Activated CD8-positive, alpha-beta T cell treated with anti-CD3 and anti-CD28 coated beads for 36 hours (primary cell): ENCODE measurements at regions not wholly inside any gene's neighbourhood (a gene's known extent, or its start where the extent isn't known, plus 50 kb on each side); places are given as distances from the start of the nearest gene placed in this dataset.

Source experiments
- ATAC-seq: fragments of 200-7000 bp; cut with Tn5 transposase; one replicate; pipeline ENCODE4 v1.10.0; 2021; ENCODE audit warnings: mild to moderate bottlenecking, moderate library complexity
- CTCF ChIA-PET: fragments of 350-600 bp; sonication (Branson Sonifier 250); formaldehyde crosslinking; loops from one replicate; lab custom pipeline; 2021; ENCODE audit warnings: antibody characterized with exemption; lab: Charles Lee
- POLR2A ChIA-PET: fragments of 350-600 bp; sonication (Branson Sonifier 250); formaldehyde crosslinking; loops from one replicate; lab custom pipeline; 2021; ENCODE audit warnings: antibody characterized with exemption; lab: Charles Lee
- DNase-seq: peaks from one replicate; pipeline ENCODE4 v3.0.0-alpha.2; 2020
- H3K27ac Mint-ChIP-seq: one replicate; pipeline ENCODE4 v1.8.0; 2021; ENCODE audit warnings: mild to moderate bottlenecking, mixed read lengths
- H3K27me3 Mint-ChIP-seq: one replicate; pipeline ENCODE4 v1.8.0; 2021; ENCODE audit warnings: mixed read lengths
- H3K36me3 Mint-ChIP-seq: one replicate; pipeline ENCODE4 v1.8.0; 2021; ENCODE audit warnings: low read depth, mixed read lengths
- H3K4me1 Mint-ChIP-seq: one replicate; pipeline ENCODE4 v1.8.0; 2021; ENCODE audit warnings: low read depth, mixed read lengths
- H3K4me3 Mint-ChIP-seq: one replicate; pipeline ENCODE4 v1.8.0; 2021; ENCODE audit warnings: mild to moderate bottlenecking, moderate library complexity, mixed read lengths
- H3K9me3 Mint-ChIP-seq: one replicate; pipeline ENCODE4 v1.8.0; 2021; ENCODE audit warnings: mixed read lengths
- CTCF ChIP-seq: fragments of 200-600 bp; IDR thresholded peaks from one replicate; pipeline ENCODE4 v1.8.0; 2022; ENCODE audit warnings: antibody characterized with exemption, mild to moderate bottlenecking
- intact Hi-C: fragments of 100-400 bp; cut with micrococcal nuclease; formaldehyde crosslinking; loops from one replicate; pipeline ENCODE4 v1.10.0; 2022

- Mint-ChIP-seq H3K4me3 (no peak overlapping the region), H3K27me3 (no peaks in the 10 kb centered on the region), H3K9me3 (no peaks in the 10 kb centered on the region), H3K4me1 (no peaks in the 10 kb centered on the region), H3K36me3 (no peaks in the 10 kb centered on the region), H3K27ac (no peak overlapping the region)
- ATAC-seq = no peak
- intact Hi-C loops = no loop called here
- ChIA-PET POLR2A (no interaction called here), CTCF (no interaction called here)
- no peak for TF ChIP-seq CTCF
- no peak for DNase-seq
Observed at GRCh38 chr2:60282886-60283285, 270.6 kb downstream of the BCL11A start.

GRCh38 chr2:60281730-60282129 is 271.7 kb downstream of the BCL11A start:
- ATAC-seq = no peak
- POLR2A ChIA-PET = no interaction called here

GRCh38 chr2:60280238-60280637 is 273.2 kb downstream of the BCL11A start:
- no peak for TF ChIP-seq CTCF
- ATAC-seq (no peak), DNase-seq (no peak)
- H3K27me3 Mint-ChIP-seq = no peaks in the 10 kb centered on the region
- intact Hi-C loops = no loop called here
- H3K4me3 Mint-ChIP-seq = no peak overlapping the region
- H3K36me3 Mint-ChIP-seq = no peaks in the 10 kb centered on the region
- ChIA-PET CTCF (no interaction called here), POLR2A (no interaction called here)
- no peaks in the 10 kb centered on the region for H3K9me3 Mint-ChIP-seq
- H3K4me1 Mint-ChIP-seq = no peaks in the 10 kb centered on the region
- H3K27ac Mint-ChIP-seq = no peak overlapping the region

More at GRCh38 chr2:60281730-60282129, 271.7 kb downstream of the BCL11A start:
- H3K27me3 Mint-ChIP-seq = no peaks in the 10 kb centered on the region
- intact Hi-C loops = no loop called here
- TF ChIP-seq CTCF = no peak
- no peaks in the 10 kb centered on the region for H3K4me1 Mint-ChIP-seq
- no peak for DNase-seq
- H3K27ac Mint-ChIP-seq = no peak overlapping the region
- H3K4me3 Mint-ChIP-seq = no peak overlapping the region
- no peaks in the 10 kb centered on the region for H3K9me3 Mint-ChIP-seq
- CTCF ChIA-PET = no interaction called here
- no peaks in the 10 kb centered on the region for H3K36me3 Mint-ChIP-seq

- Mint-ChIP-seq H3K4me1 (no peaks in the 10 kb centered on the region), H3K9me3 (no peaks in the 10 kb centered on the region), H3K36me3 (no peaks in the 10 kb centered on the region), H3K4me3 (no peak overlapping the region), H3K27ac (no peak overlapping the region), H3K27me3 (no peaks in the 10 kb centered on the region)
- ATAC-seq = no peak
- CTCF ChIA-PET = no interaction called here
- TF ChIP-seq CTCF = no peak
- POLR2A ChIA-PET = no interaction called here
- DNase-seq = no peak
- intact Hi-C loops = no loop called here
Observed at GRCh38 chr2:60278906-60279305, 274.5 kb downstream of the BCL11A start.

GRCh38 chr2:60275958-60276357 is 277.5 kb downstream of the BCL11A start:
- Mint-ChIP-seq H3K27ac (no peak overlapping the region), H3K36me3 (no peaks in the 10 kb centered on the region), H3K4me1 (no peaks in the 10 kb centered on the region), H3K4me3 (no peak overlapping the region), H3K27me3 (no peaks in the 10 kb centered on the region), H3K9me3 (no peaks in the 10 kb centered on the region)
- CTCF ChIA-PET = no interaction called here
- no peak for DNase-seq
- POLR2A ChIA-PET = interaction anchor here (0.5 kb wide), 1 partner anchor 486 kb away, joined by 3 read pairs; no protein-coding TSS in a partner anchor
- TF ChIP-seq CTCF = no peak
- intact Hi-C loops = no loop called here
- no peak for ATAC-seq
